NCI-H1092 treated with DMSO at 0.1 percent for 48 hours (cell line): ENCODE measurements at regions not wholly inside any gene's neighbourhood (a gene's known extent, or its start where the extent isn't known, plus 50 kb on each side); places are given as distances from the start of the nearest gene placed in this dataset.
A peak's percentile ranks its signal among the peaks of the same experiment; 100 is the strongest.
"Not testable (repeated sequence)": the region's sequence is repeated elsewhere in the genome, so short reads cannot be mapped to it uniquely, and the experiment has no call there.

Experiments
- DNase-seq: peaks from one replicate; lab custom pipeline; 2025; lab: John Stamatoyannopoulos, UW

DNA sequence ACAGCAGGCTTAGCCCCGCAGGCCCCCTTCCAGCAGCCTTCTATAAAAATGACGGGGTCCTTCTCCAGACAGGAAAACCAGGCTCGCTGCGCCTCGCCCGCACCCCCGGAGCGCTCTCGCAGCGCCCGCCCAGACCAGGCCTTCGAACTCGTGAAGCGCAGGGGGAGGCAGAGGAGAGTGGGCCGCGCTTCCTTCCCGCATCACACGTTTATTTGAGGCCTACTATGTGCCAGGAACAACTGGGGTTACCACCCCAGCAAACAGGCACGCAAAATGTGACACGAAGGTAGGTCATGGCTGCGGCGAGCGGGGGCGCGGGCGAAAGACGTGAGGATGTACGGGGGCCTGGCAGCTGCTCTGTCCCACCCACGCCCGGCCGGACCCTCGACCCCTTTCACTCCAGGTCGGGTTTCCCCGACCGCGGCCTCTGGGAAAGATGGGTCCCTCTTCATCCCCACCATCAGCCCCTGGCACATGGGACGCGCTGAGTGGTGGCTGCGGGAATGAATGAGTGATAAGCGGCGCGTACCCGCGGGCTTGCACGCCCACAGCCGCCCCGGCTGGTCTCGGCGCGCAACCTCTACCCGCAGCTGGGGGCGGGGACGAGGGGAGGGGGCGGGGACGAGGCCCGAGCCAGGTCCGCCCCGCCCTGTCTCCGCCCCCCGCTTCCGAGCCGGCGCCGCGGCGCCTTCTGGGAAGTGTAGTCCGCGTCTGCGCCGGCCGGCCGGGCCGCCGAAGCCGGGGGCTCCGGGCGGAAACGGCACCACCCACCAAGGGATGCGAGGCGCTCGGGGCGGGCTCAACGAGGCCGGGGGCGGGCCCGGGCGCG, 59.1 kb downstream of the ZNF467 start:
- DNase-seq: peak; percentile 90

DNA sequence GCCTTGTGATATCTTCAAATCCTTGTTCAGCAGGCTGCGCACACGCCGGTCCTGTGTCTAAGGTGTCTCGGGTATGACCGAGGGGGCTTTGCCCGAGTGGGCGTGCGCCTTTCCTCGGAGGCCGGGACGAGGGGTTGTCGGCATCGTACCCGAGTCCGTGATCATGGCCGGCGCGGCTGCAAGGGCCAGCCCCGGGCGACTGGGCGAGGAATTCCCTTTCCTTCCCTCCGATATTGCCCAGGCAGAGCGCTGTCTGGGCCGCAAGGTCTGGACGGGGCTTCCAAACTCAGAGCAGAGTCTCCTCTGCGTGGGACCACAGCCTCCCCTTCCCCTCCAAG, 59.7 kb downstream of the ZNF467 start:
- no peak for DNase-seq

DNA sequence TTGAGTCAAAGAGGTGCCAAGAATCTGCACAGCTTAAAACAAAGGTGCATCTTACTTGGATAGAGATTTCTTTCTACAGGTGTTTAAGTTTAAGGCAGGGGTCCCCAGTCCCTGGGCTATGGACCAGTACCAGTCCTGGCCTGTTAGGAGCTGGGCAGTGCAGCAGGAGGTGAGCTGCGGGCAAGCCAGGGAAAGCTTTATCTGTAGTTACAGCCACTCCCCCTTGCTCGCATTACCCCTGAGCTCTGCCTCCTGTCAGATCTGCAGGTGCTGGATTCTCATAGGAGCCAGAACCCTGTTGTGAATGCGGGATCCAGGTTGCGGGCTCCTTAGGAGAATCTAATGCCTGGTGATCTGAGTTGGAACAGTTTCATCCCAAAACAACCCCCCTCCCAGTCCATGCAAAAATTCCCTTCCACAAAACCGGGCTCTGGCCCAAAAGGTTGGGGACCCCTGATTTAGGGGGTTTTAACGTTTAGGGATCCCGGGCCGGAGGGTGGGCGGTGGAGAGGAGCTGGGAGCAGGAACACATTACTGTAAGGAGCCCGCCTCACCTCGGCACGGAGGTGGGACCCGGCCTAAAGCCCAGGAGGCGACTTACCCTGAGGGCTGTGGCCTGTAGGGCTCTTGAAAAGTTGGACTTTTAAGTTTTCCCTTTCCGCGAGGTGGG, 60.2 kb downstream of the ZNF467 start:
- no peak for DNase-seq

DNA sequence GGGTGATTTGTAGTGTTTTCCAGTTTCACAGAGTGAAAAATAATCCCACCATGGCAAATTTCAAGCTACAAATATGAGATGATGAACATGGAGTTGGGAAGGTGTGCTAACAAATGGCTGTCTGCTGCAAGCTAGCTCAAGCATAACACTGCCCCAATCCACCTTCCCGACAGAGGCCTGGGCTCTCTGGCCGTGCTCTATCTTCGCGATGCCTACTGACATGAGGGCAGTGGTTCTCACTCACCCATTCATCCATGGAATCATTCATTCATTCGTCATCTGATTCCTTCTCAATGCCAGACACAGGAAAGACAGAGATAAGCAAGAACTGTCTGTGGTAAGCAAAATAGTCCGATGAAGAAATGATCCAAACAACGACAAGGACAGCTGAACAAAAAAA, 65.4 kb downstream of the ZNF467 start:
- no peak for DNase-seq

DNA sequence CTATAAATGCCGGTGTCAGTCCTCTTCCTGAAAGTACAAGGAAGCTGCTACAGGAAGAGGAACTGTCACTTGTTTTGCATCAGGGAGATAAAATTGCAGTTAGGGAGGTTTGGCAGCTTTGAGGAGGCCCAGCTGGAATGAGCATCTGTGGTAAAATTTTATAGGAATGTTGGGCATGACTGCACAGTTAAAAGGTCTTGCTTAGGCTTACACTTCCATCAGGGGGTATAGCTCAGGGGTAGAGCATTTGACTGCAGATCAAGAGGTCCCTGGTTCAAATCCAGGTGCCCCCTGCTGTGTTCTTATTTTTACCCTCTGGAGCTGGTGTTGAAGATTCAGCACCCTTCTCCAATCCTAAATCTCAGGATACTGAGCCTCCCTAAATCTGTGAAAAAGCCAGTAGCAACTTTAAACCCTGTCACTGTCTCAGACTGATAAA, 65.9 kb downstream of the ZNF467 start:
- DNase-seq: no peak

DNA sequence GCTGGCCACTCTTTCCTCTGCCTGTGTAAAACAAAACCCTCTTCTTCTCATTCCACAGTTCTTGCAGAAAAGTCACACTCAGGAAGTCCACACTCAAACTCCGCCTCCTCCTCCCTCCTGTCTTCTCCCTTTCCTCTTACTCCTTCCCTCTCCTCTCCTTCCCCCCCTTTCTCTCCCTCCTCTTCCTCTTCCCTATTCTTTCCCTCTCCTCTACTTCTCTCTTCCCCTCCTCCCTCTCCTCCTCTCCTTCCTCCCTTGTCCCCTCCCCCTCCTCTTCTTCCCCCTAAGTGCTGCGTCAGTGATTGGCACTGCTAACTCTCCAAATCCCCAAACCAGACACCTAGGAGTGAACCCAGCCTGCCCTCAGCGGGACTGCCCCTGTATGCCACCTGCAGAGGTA, 67.0 kb downstream of the ZNF467 start:
- DNase-seq: no peak

DNA sequence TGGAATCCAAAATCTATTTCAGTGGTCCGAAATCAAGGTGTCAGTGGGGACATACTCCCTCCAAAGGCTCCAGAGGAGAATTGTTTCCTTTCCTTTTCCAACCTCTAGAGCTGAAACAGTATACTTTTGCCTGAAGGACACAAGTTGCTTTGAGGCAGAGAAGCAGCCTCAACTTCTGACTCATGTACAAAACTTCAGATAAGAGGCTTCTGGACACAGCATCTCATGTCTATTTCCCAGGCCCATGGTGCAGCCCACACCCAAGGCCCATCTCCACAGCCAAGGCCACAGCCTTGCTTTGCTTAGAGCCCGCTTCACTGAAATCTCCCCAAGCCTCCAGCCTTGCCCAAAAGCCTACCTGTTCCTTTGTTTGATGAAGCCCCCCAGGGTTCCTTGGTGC, 68.9 kb downstream of the ZNF467 start:
- no peak for DNase-seq

DNA sequence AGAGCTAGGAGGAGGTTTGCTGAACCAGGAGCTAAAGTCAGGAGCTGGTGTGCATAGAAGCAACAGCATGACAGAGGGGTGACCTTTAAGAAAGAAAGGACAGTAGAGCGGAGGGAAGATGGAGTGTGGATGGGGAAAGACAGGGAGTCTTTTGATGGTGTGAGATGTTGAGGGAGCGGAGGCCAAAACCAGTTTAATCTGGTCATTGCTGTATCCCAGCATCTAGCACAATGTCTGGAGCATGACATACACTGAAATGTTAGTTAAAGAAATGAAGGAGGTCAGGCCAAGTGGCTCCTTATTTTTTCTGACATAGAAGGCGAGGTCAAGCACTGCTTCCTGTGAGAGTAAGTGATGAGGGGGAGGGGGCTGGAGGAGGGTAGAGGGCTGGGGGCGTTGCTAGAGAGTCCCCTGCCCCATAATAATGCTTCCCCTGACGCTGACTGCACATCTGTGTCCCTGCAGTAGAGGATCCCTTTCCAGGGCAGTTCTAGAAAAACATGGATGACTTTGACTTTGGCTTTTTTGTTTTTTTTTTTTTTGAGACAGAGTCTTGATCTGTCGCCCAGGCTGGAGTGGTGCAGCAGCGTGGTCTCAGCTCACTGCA, 70.2 kb downstream of the ZNF467 start:
- DNase-seq: no peak

DNA sequence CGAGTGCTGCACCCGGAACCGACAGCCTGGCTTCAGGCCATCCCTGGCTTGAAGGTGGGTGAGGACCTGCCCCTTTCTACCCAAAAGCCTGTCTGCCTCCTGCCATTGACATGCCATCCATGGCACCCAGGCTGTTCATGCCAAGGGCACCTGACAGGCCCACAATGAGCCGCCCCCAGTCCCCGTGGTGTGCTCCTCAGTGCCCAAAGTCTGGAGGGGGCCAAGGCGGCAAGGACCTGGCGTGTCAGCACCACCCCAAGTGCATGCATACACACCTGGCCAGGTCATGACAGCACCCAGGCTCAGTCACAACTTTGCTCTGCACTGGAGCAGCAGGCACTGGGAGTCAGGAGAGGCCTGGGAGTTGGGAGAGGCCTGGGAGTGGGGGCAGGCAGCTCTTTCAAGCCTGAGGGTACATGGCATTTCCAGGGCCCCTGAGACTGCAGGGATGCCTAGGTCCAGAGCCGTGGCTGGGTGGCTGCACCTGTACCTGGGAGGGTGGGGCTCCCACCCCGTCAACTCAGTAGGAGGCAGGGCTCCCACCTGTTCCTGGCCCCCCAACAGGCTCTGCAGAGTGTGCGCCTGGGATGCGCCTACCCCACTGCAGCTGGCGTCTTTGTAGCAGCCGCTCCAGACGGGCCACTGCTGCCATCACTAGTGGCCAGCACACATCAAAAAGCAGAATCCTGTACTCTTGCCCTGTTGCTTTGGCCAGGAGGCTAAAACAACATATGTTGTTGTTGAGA, 71.7 kb downstream of the ZNF467 start:
- no peak for DNase-seq

DNA sequence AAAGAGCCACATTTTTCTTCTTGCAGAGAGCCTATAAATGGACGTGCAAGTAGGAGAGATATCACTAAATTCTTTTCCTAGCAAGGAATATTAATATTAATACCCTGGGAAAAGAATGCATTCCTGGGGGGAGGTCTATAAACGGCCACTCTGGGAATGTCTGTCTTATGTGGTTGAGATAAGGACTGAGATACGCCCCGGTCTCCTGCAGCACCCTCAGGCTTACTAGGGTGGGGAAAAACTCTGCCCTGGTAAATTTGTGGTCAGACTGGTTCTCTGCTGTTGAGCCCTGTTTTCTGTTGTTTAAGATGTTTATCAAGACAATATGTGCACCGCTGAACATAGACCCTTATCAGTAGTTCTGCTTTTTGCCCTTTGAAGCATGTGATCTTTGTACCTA, 75.6 kb downstream of the ZNF467 start:
- DNase-seq: not testable (repeated sequence)

DNA sequence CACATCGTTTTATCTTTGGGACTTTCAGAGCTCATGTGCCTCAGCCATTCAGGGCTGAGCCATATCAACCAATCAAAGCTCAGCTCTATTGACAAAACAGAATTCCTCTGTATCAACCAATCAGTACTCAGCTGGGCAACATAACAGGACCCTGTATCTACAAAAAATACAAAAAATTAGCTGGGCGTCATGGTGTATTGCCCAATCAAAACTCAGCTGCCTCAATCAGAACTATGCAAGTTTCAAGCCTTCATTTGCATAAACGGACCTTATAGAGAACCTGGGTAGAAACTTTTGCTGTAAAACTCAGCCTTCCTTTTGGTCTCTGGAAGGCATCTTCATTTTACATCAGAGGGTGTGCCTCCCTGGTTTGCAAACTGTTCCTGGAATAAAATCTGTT, 77.1 kb downstream of the ZNF467 start:
- no peak for DNase-seq

DNA sequence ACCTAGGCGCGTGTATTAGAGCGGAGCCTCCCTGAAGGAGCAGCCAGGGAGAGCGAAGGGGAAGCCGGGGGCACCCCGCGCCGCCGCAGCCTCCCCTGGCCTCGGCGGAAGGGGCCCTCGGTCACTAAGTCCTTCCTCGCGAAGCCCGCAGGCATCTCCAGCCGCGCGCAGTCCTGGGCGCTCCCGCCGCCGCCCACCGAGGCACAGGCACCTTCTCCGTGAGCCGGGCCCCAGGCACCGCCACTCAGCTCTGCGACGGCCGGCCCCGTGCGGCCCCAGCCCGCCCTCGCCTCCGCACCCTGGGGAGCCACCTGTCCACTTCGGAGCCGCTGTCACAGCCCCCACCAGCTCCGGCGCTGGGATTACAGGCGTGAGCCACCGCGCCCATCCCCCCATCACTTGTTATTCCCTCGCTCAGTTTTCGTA, 80.8 kb downstream of the ZNF467 start:
- DNase-seq: no peak

DNA sequence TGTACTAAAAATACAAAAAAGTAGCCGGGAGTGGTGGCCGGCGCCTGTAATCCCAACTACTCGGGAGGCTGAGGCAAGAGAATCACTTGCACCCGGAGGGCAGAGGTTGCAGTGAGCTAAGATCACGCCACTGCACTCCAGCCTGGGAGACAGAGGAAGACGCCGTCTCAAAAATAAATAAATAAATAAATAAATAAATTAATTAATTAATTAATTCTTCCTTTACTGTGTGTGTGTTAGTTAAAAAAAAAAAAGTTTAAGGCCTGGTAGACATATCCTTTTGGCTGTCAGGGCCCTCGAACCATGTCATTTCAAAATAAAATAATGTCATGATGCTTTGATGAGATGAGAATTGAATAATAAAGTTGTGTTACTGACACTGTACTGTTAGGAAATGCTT, 81.3 kb downstream of the ZNF467 start:
- DNase-seq: no peak

DNA sequence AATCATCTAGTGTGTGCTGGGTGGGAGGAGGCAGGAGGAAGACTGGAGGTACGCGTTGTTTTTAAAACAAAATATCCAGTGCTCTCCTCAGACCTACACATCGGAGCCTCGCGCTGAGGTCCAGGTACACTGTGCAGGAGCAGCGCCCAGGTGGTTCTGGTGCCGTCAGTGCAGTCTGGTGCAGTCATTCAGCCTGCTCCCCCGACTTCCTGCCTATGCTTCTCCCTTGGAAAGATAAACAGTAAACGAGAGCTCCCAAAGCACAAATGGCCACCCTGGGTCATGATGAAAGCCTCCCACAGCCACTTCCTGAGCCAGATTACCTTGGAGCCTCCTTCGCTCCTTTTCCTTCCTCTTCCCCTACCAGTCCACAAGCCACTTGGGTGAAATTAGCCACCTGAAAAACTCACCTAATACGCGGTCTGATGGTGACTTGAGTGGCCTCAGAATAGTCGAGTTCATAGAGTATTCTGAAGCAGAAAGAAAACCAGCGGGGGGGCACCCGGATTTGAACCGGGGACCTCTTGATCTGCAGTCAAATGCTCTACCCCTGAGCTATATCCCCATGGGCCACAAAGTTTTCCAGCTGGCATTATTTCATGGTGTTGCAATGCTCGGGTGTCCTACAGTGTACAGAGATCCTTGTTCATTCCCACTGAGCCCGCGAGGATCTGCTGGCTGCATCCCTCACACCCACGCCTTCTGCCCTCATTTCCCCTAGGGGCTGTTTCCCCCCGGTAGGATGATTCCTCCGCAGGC, 82.5 kb downstream of the ZNF467 start:
- DNase-seq: peak; percentile 19

DNA sequence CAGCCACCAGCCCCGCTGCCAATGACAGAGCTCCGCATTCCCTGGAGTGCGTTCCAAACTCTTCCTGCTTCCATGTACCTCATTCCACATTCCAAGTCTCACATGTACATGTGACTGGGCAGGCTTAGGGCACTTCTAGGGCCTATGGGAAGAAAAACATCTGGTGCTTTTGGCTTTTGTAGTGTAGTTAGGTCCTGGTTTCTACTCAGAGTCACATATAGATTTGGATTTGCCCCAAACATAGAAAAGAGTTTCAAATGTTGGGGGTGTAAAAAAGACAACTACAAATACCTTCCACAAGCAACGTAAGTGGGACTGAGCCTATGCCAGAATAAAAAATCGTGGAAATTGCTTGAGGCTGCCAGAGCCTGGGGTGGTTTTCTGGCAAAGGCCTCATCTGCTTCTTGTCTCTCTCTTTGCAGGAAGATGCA, 84.1 kb downstream of the ZNF467 start:
- no peak for DNase-seq

DNA sequence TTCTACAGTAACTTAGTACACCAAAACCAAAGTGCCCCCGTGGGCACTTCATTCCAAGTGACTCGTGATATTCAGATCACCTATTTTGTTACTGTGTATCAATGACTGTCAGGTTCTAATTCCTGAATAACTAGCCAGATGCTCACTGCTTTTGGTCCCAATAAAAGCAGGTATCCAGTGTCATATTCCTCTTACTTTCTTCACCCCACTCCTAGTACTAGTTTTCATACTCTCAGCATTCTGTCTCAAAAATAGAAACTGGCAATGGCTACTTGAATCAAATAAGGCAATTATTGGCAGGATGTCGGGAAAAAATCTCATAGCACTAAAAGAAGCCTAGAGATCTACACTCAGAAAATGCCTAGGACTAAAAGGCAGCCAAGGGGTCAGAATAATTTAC, 84.6 kb downstream of the ZNF467 start:
- no peak for DNase-seq

DNA sequence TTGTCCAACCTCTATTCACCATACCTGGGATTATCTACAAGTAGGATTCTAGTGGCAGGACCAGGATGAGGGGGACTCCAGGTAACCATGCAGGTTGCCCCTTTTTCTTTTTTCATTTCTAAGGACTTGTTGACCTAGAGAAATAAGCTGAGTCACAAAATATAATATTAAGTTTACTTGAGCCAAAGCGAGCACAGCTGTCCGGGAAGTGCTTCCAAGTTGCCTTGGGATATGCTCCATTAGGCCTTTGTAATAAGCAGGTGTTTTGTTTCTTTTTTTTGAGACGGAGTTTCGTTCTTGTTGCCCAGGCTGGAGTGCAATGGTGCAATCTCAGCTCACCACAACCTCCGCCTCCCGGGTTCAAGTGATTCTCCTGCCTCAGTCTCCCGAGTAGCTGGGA, 85.6 kb downstream of the ZNF467 start:
- DNase-seq: not testable (repeated sequence)

DNA sequence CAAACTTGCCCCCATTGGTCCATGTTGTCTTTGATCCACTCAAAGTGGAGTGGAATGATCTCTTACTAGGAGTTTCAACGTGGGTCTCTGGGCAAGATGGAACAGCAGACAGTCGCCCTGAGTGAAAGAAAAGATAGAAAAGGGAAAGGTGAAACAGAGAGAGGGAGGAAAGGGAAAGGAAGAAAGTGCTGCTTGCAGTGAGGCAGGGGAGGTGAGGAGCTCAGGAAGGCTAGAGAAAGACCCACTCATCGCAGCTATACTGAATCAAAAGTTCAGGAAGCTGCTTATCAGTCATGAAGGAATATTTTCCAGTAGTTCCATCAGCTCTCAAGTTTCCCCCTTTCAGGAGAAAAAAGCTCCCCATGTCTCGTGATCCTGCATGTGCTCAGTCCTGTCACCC, 86.9 kb downstream of the ZNF467 start:
- no peak for DNase-seq

DNA sequence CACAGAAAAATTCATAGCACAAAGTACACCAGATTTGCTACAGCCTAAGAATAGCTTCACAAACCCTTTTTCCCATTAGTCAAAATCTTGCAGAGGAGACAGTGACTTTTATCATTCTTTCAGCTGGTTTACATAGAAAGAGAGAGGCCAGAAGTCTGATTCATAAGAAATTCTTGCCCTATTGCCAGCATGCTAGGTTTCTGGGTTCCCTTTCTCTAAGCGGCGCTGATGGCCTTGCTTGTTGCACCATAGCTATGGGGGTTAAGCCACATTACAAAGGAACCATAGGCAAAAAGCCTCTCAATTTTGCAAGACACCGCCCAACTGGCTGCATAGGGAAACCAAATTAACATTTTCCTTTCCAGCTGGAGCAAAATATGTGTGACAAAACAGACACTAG, 87.4 kb downstream of the ZNF467 start:
- no peak for DNase-seq

DNA sequence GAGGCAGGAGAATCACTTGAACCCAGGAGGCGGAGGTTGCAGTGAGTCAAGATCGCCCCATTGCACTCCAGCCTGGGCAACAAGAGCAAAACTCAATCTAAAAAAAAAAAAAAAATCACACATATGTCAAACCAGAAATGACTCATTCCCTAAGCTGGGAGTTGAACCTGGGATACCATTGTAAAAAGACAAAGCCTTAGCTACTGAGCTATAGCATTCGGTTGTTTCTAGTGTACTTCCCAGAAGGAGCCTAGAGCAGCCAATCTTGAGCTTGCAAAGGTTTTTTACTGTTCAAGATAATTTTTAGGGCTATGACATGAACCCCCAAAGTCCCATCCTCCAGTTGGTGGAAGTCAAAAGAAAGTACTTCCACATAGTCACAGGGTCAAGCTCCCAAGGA, 87.9 kb downstream of the ZNF467 start:
- no peak for DNase-seq

DNA sequence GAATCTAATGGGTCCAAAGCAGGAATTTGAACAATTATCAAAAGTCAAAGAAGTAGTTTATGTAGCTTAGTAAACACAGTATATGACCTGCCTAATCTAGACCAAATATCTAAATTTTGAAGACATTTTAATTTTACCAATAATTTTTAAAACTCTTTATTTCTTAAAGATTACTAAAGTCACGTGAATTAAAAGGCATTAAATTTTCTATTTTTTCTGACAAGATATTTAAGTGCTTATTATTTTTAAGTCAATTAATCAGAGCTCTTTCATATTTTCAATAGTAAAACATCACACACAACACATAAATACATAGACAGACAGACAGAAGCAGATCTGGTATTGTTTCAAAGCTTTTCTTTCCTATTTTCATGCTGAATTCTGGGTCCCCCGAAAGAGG, 89.5 kb downstream of the ZNF467 start:
- DNase-seq: no peak

DNA sequence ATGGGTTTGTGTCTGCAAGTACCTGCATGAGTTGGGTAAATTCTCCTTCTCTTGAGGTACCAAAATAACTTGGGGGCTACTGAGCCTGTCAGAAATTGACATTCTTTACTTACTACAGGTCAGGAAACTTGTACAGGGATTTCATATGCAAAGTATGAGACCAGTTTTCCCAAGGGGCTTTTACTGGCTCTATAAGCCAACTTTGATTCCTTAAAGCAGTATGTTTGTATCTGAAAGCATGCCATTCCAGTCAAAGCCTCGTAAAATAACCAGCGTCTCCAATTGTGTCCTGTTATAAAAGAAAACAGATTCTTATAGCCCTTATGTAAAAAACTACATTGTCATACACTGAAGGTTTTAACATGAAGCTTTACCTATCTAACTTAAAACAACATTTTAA, 90.2 kb downstream of the ZNF467 start:
- DNase-seq: no peak
